PC-3 (cell line): ENCODE measurements at regions not wholly inside any gene's neighbourhood (a gene's known extent, or its start where the extent isn't known, plus 50 kb on each side); places are given as distances from the start of the nearest gene placed in this dataset.

ENCODE experiments used
- ATAC-seq: fragments of 200-7000 bp; cut with Tn5 transposase; 2 replicates; pipeline ENCODE4 v1.9.1; 2020; ENCODE audit warnings: mild to moderate bottlenecking, moderate library complexity
- BruUV-seq: library from RNA; stranded (reverse); fragments of 400-500 nt; replicated peaks from 2 replicates; lab custom pipeline; 2021; lab: Mats Ljungman, UMichigan
- CTCF ChIA-PET: fragments of 300-600 bp; sonication (Branson Sonifier 250); formaldehyde crosslinking; loops from one replicate; lab custom pipeline; 2022; ENCODE audit warnings: antibody characterized with exemption; lab: Charles Lee
- POLR2A ChIA-PET: fragments of 300-600 bp; sonication (Branson Sonifier 250); formaldehyde crosslinking; loops from one replicate; lab custom pipeline; 2022; ENCODE audit warnings: antibody characterized with exemption; ENCODE audit not compliant: unreplicated experiment; lab: Charles Lee
- DNase-seq: peaks from one replicate; pipeline ENCODE4 v3.0.0-alpha.2; 2015
- H2AFZ ChIP-seq: fragments of 300-600 bp; sonication (generic); 2 replicates; pipeline ENCODE4 v1.6.0; 2016; ENCODE audit warnings: antibody characterized with exemption, low read length
- H3F3A ChIP-seq: fragments of 300-600 bp; sonication (generic); one replicate; pipeline ENCODE4 v1.6.0; 2017; ENCODE audit warnings: antibody characterized with exemption, low read length, control low read depth, mild to moderate bottlenecking; ENCODE audit not compliant: unreplicated experiment
- H3K27ac ChIP-seq: fragments of 300-600 bp; sonication (generic); 2 replicates; pipeline ENCODE4 v1.5.1; 2016; ENCODE audit warnings: mild to moderate bottlenecking, low read length
- H3K27me3 ChIP-seq: fragments of 300-600 bp; sonication (generic); 2 replicates; pipeline ENCODE4 v1.6.1; 2016; ENCODE audit warnings: low read length, mixed read lengths
- H3K36me3 ChIP-seq: fragments of 300-600 bp; sonication (generic); 2 replicates; pipeline ENCODE4 v1.6.1; 2016; ENCODE audit warnings: low read depth, mixed run types, low read length, mixed read lengths
- H3K4me1 ChIP-seq: fragments of 300-600 bp; sonication (generic); 2 replicates; pipeline ENCODE4 v1.5.1; 2016; ENCODE audit warnings: low read length; ENCODE audit not compliant: insufficient read depth
- H3K4me2 ChIP-seq: fragments of 300-600 bp; sonication (generic); 2 replicates; pipeline ENCODE4 v1.6.0; 2016; ENCODE audit warnings: low read length
- H3K4me3 ChIP-seq: fragments of 300-600 bp; sonication (generic); 2 replicates; pipeline ENCODE4 v1.5.1; 2016; ENCODE audit warnings: mild to moderate bottlenecking, low read length, mixed read lengths
- H3K79me2 ChIP-seq: fragments of 300-600 bp; sonication (generic); 2 replicates; pipeline ENCODE4 v1.6.1; 2017; ENCODE audit warnings: low read length, mixed read lengths
- H3K9ac ChIP-seq: fragments of 300-600 bp; sonication (generic); 2 replicates; pipeline ENCODE4 v1.6.0; 2016; ENCODE audit warnings: mild to moderate bottlenecking, low read length
- H3K9me2 ChIP-seq: fragments of 300-600 bp; sonication (generic); replicated peaks from 2 replicates; pipeline ENCODE4 v1.6.1; 2016; ENCODE audit warnings: mixed run types, low read length, mixed read lengths
- H3K9me3 ChIP-seq: fragments of 300-600 bp; sonication (generic); 2 replicates; pipeline ENCODE4 v1.6.1; 2016; ENCODE audit warnings: low read length, mixed read lengths
- H4K20me1 ChIP-seq: fragments of 300-600 bp; sonication (generic); 2 replicates; pipeline ENCODE4 v1.6.1; 2016; ENCODE audit warnings: low read length, mixed read lengths
- CTCF ChIP-seq: fragments of 300-600 bp; sonication (generic); conservative IDR thresholded peaks from 2 replicates; pipeline ENCODE4 v1.5.1; 2017; ENCODE audit warnings: antibody characterized with exemption, low read depth, mild to moderate bottlenecking, low read length
- EZH2 ChIP-seq: fragments of 300-600 bp; sonication (generic); IDR thresholded peaks from one replicate; pipeline ENCODE4 v1.6.1; 2017; ENCODE audit warnings: antibody characterized with exemption, mild to moderate bottlenecking, low read length; ENCODE audit not compliant: unreplicated experiment
- EZH2phosphoT487 ChIP-seq: fragments of 300-600 bp; sonication (generic); IDR thresholded peaks from 2 replicates; pipeline ENCODE4 v1.6.1; 2018; ENCODE audit warnings: mild to moderate bottlenecking, antibody characterized with exemption, low read length, borderline replicate concordance
- intact Hi-C: fragments of 100-400 bp; cut with micrococcal nuclease; formaldehyde crosslinking; loops from 2 replicates; pipeline ENCODE4 v1.9.0; 2023

GRCh38 chr4:177964061-177964460 is 521.8 kb upstream of the AGA start:
- TF ChIP-seq CTCF (no peak), EZH2phosphoT487 (no peak), EZH2 (no peak)
- H3K9me2 ChIP-seq: no peaks in the 10 kb centered on the region
- H3K4me3 ChIP-seq: peak overlapping the region; percentile 42; the same call in 1 of the 2 replicates
- peak overlapping the region; percentile 52; the same call in 1 of the 2 replicates for H3K9ac ChIP-seq
- BruUV-seq: no TSS peak
- no peaks in the 10 kb centered on the region for H3K9me3 ChIP-seq
- ATAC-seq (peak; percentile 67), DNase-seq (peak; percentile 75)
- intact Hi-C loops: no loop called here
- ChIA-PET POLR2A (no interaction called here), CTCF (no interaction called here)
- no peaks in the 10 kb centered on the region for H3K79me2 ChIP-seq
- H3K27ac ChIP-seq: peak overlapping the region; percentile 94
- H3K4me1 ChIP-seq: peaks cover 24% of the 10 kb centered on the region
- peak overlapping the region; percentile 75 for H3K4me2 ChIP-seq
- no peaks in the 10 kb centered on the region for H4K20me1 ChIP-seq
- no peaks in the 10 kb centered on the region for H3K27me3 ChIP-seq
- H3F3A ChIP-seq: peaks cover 5% of the 10 kb centered on the region
- H2AFZ ChIP-seq: peak overlapping the region; percentile 51; the same call in 1 of the 2 replicates
- no peaks in the 10 kb centered on the region for H3K36me3 ChIP-seq

- peaks cover 5% of the 10 kb centered on the region for H3F3A ChIP-seq
- H3K9me3 ChIP-seq: no peaks in the 10 kb centered on the region
- peaks cover 24% of the 10 kb centered on the region for H3K4me1 ChIP-seq
- no peaks in the 10 kb centered on the region for H3K36me3 ChIP-seq
- DNase-seq (peak; percentile 61), ATAC-seq (peak; percentile 61)
- TF ChIP-seq CTCF (no peak), EZH2phosphoT487 (no peak), EZH2 (no peak)
- H3K27me3 ChIP-seq: no peaks in the 10 kb centered on the region
- H3K9me2 ChIP-seq: no peaks in the 10 kb centered on the region
- H3K4me3 ChIP-seq: peak overlapping the region; percentile 42
- peak overlapping the region; percentile 51; the same call in 1 of the 2 replicates for H2AFZ ChIP-seq
- H3K27ac ChIP-seq: peak overlapping the region; percentile 94
- no peaks in the 10 kb centered on the region for H4K20me1 ChIP-seq
- peak overlapping the region; percentile 75 for H3K4me2 ChIP-seq
- peak overlapping the region; percentile 52; the same call in 1 of the 2 replicates for H3K9ac ChIP-seq
- POLR2A ChIA-PET: no interaction called here
- CTCF ChIA-PET: interaction anchor here (0.6 kb wide), 1 partner anchor 389 kb away, joined by 3 read pairs; no protein-coding TSS in a partner anchor
- no TSS peak for BruUV-seq
- intact Hi-C loops: no loop called here
- H3K79me2 ChIP-seq: no peaks in the 10 kb centered on the region
Measured at GRCh38 chr4:177964693-177965168, 522.5 kb upstream of the AGA start.

- ATAC-seq (no peak), DNase-seq (no peak)
- Histone ChIP-seq H3K9ac (no peak overlapping the region), H3K9me2 (no peaks in the 10 kb centered on the region), H3K4me1 (peaks cover 24% of the 10 kb centered on the region), H3K27me3 (no peaks in the 10 kb centered on the region), H3F3A (peaks cover 5% of the 10 kb centered on the region), H3K9me3 (no peaks in the 10 kb centered on the region), H3K4me3 (no peak overlapping the region), H3K4me2 (no peak overlapping the region), H3K79me2 (no peaks in the 10 kb centered on the region), H2AFZ (no peak overlapping the region), H3K27ac (no peak overlapping the region), H3K36me3 (no peaks in the 10 kb centered on the region), H4K20me1 (no peaks in the 10 kb centered on the region)
- no TSS peak for BruUV-seq
- ChIA-PET CTCF (no interaction called here), POLR2A (no interaction called here)
- intact Hi-C loops: no loop called here
- no peak for TF ChIP-seq EZH2
- no peak for TF ChIP-seq EZH2phosphoT487
- no peak for TF ChIP-seq CTCF
Measured at GRCh38 chr4:177967328-177967727, 525.1 kb upstream of the AGA start.
